Stimulated activated CD8-positive, alpha-beta memory T cell treated with anti-CD3 and anti-CD28 coated beads, Interleukin-7, amount 100 ng/mL, for 24 hours (primary cell): ENCODE measurements at regions not wholly inside any gene's neighbourhood (a gene's known extent, or its start where the extent isn't known, plus 50 kb on each side); places are given as distances from the start of the nearest gene placed in this dataset.
"Not testable (repeated sequence)": the region's sequence is repeated elsewhere in the genome, so short reads cannot be mapped to it uniquely, and the experiment has no call there.

ENCODE experiments used
- DNase-seq: peaks from one replicate; pipeline ENCODE4 v3.0.0-alpha.2; 2020; ENCODE audit warnings: low read depth

DNA sequence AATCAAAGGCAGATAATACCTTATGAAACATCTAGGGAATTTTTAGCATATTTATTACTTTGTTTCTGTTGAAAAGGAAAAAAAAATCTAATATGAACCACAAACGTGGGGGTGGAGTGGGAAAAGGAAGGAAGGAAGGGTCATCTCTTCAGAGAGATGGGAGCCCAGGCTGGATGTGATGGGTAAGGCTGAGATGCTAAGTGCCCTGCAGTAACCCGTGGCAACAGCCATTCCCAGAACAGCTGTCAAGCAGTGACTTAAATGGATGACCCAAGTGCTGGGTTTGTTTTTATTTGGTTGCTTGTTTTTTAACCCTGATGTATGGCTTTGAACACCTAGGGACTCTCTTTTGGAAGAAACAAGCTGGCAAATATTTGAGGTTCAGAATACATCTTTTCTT, 50.7 kb upstream of the KLF7 start:
- DNase-seq = no peak

DNA sequence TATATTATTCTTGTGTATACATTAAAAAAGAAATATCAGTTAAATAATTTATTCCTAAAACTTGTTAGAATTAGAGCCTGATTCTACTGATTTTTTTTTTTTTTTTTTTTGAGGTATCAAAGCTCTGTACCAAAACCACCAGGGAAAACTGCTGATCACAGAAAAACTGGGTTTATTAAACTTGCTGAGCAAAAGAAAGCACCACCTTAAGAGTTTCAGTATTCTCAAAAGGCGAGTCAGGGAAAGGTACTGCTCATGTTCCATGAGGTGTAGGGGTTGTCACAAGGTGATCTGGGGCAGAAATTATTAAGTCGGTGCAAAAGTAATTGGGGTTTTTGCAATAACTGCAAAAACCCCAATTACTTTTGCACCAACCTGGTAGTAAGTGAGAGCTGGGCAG, 51.7 kb upstream of the KLF7 start:
- no peak for DNase-seq

DNA sequence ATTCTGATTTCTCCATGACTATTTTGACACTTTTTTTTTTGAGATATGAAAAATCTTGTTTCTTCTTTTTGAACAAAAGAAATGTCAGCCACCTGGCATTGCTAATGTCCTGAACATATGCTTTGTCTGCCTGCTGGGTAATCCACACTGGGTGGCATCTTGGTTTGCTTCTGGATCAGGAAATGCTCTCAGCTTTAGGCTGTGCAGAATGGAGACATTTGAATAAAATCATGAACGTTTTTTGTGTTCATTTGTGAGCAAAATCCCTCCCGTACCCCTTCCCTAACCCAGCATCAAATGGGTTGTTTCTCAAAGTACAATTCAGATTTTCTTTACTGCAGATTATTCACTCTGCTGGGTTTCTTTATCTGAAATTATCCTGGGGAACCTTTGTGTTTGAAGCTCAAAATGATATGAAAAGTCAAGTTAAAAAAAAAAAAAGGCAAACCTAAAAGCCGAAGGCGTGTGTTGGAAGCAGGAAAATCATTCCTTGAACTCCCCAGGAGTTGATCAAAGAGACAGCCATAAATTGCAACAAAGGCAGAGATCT, 53.4 kb upstream of the KLF7 start:
- DNase-seq = no peak

DNA sequence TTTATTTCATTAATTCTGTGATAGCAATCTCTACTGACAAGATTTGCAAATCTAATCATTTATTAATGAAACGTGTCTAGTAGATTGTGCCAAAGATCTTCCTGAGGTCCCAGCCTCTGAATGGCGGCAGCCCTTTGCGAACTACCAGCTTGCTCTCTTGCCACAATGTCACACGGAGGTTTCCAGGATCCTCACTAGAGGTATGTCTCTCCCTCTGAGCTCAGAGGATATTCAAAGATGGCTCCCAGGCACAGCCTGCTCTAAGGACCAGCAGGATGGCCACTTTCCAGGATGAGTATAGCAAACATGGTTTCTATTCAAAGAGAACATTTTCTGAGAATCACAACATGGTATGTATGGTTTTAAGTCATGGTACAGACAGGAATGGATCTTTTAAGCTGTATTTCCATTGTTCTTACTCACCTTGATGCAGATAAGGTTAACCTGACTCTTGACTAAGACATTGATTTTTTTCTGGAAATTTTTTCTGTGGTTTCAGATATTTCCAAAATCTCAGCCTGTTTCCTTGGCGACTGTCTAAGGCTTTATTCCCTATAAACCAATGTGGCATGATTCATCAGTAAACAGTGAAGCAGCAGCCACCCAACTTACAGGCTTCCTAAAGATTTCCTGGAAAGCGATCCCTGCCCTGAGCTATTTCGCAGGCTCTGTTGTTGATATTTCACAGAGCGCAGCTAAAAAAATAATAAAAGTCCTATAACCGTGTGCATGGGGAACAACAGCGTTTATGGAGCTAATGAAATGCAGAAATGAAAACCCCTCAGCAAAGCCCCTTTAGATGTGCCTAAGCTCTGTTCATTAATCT, 54.1 kb upstream of the KLF7 start:
- no peak for DNase-seq

DNA sequence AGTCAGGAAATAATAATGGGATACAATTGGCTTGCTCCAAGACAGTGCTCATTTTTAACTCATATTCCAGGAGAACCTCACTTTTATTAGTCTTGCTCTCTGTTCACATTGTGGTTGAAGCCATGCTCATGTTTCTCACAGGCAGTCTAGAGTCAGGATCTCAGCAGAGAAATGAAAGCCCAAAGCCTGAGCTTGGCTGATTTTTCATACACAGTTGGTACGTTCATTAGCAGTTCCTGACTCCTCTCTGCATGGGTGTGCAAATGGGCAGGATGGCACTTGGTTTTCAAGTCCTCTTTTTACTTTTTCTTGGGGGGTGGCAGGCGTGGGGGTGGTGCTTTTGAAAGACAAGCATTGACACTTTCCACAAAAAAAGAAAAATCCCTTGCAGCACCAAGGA, 56.0 kb upstream of the KLF7 start:
- no peak for DNase-seq

DNA sequence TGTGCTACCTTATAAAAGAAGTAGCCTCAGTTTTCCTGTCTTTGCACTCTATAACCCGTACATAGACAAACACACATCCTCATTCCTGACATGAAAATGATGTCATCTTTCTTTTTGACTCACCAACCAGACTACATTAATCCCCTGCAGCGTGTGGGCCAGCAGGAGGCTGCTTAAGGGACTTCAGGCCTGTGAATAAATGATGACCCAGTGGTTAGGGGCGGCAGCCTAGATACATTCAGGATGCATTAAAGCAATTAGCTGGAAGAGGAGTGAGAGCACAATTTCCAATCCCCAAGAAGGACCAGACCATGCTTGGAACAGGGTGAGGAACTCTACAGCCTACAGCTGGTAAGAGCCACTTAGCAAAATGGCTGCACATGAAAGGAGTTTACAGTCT, 57.3 kb upstream of the KLF7 start:
- DNase-seq = no peak

DNA sequence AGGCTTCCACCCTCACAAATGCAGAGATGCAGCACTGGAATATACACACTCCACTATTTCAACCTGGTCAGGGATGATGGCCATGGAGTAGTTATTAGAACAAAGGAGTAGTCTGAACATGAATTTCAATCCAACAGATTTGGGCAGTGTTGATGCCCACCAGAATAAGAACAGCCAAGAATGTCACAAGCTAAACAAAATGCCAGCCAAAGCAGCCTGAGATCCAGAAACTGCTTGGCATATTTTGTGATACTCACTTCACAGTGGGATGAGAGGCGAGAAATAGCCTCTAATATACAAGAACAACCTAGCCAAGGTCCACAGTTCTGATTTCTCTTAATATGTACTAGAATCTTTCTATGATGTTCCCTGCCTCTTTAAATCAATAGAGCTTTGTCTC, 58.6 kb upstream of the KLF7 start:
- no peak for DNase-seq

DNA sequence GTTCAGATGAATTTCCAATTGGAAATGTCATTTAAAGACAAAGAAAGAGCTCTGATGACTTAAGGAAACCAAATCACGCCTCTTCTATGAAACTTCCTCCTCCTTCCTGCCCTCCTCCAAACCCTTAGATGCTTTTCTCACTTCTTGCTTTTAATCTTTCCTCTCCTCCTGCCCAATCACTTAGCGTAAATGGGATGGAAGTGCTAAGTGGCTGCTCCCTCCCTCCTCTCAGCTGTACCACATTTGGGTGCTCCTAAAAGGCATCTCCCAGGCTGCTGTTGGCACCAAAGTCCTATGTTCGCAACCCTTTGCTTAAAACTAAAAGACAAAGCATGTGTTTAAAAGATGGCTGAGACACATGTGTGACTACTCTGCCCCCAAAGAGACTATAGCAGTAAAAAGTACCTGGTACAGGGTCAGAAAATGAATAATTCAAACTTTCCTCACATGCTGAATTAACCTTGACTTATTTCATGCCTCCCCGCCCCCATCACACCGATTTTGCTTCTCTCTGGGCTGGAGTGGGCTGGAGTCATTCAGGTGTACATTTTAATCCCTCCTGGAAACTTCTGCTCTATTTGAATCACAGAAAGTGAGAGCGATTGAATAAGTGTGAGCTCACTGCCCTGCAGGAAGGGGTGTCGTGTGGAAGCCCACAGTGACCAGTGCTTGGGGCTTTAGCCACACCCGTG, 59.2 kb upstream of the KLF7 start:
- no peak for DNase-seq

DNA sequence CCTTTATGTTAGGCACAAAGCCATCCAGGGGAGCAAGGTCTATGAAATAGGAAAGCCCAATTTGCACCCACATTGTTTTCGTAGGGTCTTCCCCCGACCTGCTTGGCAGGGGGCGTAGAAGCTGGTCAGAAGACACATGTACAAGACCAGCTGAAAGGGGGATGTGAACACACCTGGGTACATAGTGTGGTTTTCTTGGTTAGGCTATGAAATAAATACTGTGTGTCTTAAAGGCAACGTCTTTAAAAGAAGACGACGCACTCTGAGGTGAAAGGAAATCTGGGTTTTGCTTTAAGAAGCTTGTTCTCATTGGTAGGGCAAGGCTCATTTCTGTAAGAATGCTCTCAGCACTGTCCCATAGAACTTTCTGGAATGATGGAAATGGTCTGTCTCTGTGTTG, 60.0 kb upstream of the KLF7 start:
- DNase-seq = no peak

DNA sequence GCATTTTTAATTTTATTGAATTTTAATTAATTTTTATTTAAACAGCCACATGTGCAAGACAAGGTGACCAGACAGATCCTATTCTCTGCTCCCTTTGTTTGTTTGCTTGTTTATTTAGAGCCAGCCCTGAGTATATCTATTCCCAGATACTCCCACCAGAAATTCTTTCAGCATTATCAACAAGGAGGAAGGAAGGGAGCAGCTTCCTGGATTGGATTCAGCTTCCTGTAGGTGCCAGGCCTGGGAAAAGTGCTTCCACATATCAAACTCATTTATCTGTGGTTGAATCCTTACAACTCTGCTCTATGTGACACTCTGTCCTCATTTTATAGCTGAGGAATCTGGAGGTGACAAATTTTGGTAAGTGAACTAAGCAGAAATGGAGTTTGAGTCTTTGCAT, 60.5 kb upstream of the KLF7 start:
- DNase-seq = no peak

DNA sequence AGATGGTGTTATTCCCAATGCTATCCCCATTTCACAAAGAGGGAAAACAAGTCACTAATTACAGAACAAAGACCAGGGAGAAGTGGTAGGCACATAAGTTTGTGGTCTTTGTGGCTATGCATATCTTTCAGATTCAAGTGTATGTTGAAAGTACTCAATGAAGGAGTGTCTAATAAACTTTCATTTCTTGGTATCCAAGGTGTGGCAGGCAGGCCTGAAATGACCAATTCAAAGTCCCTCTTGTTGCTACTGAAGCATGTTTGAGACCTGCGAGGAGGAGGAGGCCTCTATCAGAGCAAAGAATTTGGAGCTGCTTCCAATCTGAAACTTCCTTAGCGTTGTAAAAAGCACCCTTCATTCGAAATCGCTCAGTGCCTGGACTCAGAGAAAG, 60.9 kb upstream of the KLF7 start:
- no peak for DNase-seq

DNA sequence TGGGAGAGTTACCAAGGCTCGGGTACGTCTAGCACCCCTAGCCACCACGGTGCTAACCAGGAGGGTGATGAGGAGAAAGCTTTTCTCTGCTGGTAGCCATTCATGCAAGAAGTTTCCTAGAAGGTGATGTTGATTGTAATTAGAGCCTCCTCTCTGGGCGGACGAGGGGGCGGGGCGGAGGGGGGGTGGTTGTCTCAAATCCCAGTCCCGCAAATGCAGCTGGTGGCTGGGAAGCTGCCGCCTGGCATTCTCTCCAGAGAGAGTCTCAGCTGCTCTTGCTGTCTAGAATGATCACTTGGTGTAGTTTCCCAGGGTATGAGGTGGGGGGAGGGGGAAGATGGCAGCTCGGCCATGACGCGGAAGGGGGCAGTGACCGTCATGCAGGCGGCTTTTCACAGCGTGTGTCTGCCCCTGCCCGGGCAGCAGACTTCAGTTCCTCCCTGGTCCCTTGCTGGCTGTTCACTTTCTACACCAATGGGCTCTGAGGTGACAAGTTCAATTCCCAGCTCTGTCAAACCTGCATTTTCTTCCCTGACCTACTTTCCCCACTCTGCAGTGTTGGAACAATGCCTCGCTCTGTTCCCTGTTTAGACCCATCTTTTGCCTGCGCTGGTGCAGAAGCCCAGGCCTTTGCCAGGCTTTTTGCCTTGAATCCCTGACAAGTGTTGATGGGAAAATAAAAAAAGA, 61.5 kb upstream of the KLF7 start:
- no peak for DNase-seq

DNA sequence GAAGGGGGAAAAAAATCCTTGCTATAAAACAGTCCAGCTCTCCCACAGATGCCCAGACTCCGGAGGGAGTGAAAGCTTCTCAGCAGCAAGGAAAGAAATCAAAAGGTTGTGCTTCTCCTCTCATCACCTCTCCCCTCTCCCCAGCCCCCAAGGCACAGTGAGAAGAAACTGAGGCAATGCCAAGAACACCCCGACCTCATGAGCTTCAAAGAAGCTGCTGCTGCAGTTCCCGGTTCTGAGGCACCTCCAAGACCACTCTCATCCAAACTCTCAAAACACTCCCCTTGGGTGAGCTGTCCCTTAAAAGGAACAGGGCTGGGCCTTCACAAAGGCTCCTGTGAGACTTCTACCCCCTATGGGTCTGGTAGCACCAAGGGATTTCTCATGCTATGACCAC, 62.0 kb upstream of the KLF7 start:
- DNase-seq = no peak

DNA sequence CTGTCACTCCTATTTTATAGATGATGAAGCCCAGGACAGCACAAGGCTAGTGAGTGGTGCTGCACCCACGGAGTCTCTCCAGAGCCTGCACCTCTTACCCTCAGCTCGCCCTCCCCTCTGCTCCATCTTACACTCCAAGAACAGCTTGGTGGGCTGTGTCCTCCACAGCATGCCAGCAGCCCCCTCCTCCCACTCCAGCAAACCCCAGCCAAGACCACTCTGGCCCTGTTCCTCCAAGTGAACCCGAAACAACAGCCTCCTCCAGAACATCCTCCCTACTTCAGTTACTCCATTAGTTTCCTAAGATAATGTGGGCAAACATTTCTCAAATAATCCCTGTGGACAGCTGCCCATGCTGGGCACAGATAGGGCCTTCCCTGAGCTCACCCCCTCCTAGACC, 62.7 kb upstream of the KLF7 start:
- no peak for DNase-seq

DNA sequence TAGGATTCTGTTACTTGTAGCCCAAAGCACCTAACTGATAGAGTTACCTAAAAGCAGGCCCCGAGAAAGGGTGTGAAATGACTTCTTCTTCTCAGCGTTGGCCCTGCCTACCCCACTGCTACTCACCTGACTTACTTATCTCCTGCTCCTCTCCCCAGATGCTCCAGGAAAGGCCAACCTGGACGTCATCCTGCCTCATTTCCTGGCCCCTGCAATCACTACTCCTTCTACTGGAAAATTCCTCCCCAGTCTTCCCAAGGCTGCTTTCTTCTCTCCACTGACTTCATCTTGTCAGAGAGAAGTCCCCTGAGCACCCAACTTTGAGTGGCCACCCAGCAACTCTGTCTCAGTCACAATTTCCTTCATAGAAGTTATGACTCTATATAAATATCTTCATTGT, 63.4 kb upstream of the KLF7 start:
- no peak for DNase-seq

DNA sequence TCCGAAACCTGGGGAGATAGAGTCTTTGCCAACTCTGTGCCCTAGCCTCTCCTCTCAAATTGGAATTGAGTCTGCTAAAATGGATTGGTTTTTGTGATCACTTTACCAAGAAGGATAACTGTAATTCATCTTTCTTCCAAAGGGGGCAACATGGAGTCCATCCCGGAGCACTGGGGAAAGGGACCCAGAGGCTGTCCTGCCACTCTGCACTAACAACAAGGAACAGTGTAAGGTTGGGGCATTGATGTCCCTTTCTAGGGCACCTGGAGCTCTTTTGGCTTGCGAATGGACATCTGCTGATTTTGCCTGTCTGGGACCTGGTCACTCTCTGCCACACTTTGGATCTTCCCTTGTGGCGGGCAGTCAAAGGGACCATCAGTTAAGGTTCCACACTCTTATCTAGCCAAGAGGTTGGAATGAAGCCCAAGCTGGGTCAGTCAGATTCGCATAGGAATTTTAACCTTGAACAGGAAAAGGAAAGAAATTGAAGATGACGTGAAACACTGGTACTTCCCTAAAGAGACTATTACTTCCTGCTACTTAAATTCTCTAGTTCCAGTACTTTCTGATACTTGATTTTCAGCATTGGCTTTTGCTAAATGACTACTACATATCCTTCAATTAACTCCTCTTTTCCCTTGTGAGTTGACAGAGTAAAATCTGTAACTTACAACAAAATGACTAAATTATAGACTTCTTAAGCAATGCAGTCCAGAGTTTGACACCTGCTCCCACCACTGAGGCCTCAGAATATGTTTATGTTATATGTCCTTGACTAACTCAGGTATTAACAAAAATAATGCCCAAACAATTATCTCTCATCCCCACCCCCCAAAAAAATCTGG, 64.7 kb upstream of the KLF7 start:
- no peak for DNase-seq

DNA sequence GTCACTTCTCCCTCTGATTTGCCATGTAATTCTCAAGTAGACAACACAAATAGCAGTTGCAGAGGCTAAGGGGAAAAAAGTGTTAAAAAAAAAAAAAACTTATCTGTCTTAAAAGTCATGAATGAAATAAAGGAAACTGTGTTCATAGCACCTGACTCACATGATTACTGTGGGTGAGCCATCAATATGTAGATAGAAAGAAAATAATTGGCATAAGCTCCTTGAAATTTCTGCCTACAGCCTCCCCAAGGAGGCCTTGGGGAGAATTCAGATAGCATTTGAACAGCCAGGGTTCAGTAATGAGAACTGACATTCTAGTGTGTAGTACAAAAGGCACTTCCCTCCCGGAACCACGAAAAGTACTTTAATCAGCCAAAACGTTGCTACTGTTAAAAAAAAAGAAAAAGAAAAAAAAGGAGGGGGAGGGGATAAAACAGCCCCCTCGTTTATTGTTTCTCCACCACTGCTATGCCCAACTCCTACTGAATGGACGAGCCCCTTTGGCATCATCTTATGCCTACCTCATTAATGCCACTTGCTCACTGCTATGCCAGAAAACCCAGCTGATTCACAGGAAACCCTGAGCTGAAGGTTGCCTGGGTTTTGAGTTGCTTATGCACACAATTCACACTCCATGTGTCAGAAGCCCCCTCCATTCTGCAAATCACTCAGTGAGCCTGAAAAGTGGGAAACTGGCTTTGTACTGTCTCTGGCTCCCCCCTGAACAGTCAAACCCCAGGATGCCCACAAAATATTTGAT, 65.5 kb upstream of the KLF7 start:
- no peak for DNase-seq

DNA sequence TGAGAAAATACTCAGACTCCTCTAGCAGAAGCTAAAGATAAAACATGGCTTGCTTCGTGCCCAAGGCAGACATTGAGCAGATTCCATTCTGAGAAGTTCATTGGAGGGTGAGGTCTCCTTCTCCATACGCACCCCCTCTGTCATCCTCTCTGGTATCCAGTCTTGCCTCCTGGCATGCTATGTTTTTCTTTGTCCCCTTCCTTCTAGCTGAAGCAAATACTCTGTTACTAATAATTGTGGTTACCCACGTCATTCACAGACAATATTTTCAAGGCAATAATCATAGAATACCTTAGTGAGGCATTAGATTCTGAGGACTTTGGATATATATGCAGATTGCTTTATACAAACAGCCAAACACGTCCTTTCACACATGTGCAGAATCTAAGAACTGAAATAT, 66.2 kb upstream of the KLF7 start:
- DNase-seq = no peak

DNA sequence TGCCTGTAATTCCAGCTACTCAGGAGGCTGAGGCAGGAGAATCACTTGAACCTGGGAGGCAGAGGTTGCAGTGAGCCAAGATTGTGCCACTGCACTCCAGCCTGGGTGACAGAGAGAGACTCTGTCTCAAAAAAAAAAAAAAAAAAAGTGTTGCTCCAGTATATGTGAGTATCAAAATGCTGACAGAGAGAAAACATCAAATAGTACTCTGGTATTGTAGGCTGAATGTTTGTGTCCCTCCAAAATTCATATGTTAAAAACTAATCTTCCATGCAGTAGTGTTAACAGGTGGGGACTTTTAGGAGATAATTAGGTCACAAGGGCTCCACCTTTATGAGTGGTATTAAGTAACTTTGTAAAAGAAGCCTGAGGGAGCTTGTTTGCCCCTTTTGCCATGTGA, 67.4 kb upstream of the KLF7 start:
- DNase-seq = not testable (repeated sequence)

DNA sequence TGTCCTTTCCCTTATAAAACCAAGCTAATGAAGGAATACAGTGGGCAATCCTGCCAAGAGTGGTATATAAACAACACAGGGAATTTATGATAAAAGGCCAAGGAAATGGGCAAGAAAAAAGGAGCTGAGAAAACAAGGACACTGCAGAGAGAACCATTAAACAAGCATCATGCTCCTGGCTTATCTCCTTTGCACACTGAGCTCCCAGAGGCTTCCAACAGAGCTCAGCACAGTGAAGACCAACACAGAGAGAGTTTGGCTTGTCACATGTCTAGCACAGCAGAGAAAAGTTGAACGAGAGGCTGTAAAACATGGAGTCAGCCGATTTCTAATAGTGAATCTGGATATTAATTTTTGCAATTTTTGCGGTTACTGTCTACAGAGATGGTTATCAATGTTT, 68.0 kb upstream of the KLF7 start:
- no peak for DNase-seq

DNA sequence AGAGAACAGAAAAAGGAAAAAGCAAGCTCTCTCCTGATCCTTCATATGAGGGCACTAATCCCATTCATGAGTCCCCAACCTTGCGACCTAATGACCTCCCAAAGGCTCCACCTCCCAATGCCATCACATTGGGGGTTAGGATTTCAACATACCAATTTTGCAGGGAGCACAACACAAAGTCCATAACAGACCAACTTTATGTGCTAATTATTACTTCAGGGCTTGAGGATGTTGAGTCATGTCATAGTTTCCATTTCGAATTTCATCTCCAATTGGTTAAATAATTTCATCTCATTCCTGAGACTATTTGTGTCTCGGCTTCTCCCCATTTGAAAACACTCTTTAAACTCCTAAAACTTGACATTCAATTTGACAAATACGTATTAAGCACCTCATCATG, 69.9 kb upstream of the KLF7 start:
- DNase-seq = no peak
